A549 (cell line): ENCODE measurements at regions not wholly inside any gene's neighbourhood (a gene's known extent, or its start where the extent isn't known, plus 50 kb on each side); places are given as distances from the start of the nearest gene placed in this dataset.

Source experiments
- CBX2 ChIP-seq: fragments of 200-600 bp; sonication (generic); IDR thresholded peaks from 2 replicates; pipeline ENCODE4 v1.6.1; 2016; ENCODE audit warnings: low read depth, mild to moderate bottlenecking, borderline replicate concordance
- EP300 ChIP-seq, 2 experiments: fragments of >200 bp; sonication (Bioruptor Twin); formaldehyde crosslinking; IDR thresholded peaks; 2 replicates in 1 of 2; 3 replicates in 1 of 2; pipeline ENCODE4 v1.6.1; 2016 to 2017
- HDAC2 ChIP-seq: fragments of 200-600 bp; sonication (generic); IDR thresholded peaks from 2 replicates; pipeline ENCODE4 v1.6.1; 2016
- KDM1A ChIP-seq: fragments of 200-600 bp; sonication (generic); IDR thresholded peaks from 2 replicates; pipeline ENCODE4 v1.6.1; 2016; ENCODE audit warnings: low read depth, mild to moderate bottlenecking
- POLR2A ChIP-seq: IDR thresholded peaks from 2 replicates; pipeline ENCODE4 v1.6.1; 2012; ENCODE audit warnings: mild to moderate bottlenecking, low read length
- RFX5 ChIP-seq: fragments of 450-650 bp; IDR thresholded peaks from 2 replicates; pipeline ENCODE4 v1.7.1; 2014; ENCODE audit warnings: antibody characterized with exemption, mild to moderate bottlenecking, moderate library complexity
- SREBF2 ChIP-seq: fragments of 450-650 bp; IDR thresholded peaks from 2 replicates; pipeline ENCODE4 v1.6.1; 2014; ENCODE audit warnings: mild to moderate bottlenecking, moderate library complexity
- TF ChIP-seq, protein P1 (sequence below): fragments of >200 bp; sonication (Bioruptor Twin); formaldehyde crosslinking; IDR thresholded peaks from 3 replicates; pipeline ENCODE4 v1.5.1; 2016
- TF ChIP-seq, protein P2 (sequence below): fragments of 150-350 bp; IDR thresholded peaks from 2 replicates; pipeline ENCODE4 v1.6.1; 2014; ENCODE audit warnings: low read depth, mild to moderate bottlenecking, low read length

DNA sequence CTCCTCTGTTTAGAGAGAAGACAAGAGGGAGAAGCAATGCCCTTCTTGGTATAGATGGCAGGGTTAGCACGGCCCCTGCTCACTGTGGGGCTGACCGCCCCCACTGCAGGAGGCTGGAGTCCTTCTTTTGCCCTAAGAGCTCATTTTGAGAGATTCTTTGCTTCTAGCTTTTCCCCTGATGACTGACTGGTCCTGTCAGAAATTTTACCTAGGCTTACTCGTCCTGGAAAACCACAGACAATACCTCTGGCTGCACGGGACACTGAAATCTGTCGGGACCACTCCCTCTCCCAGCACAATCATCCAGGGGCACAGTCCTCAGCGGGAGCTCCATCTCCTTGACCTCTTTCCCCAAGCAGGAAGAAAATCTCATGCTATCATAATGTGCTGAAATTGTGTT is 143.0 kb upstream of the RGMA start:
- no peak for TF ChIP-seq KDM1A
- no peak for TF ChIP-seq EP300 (IDR thresholded peaks at IDR 0.05)
- no peak for TF ChIP-seq HDAC2
- TF ChIP-seq, protein P1, sequence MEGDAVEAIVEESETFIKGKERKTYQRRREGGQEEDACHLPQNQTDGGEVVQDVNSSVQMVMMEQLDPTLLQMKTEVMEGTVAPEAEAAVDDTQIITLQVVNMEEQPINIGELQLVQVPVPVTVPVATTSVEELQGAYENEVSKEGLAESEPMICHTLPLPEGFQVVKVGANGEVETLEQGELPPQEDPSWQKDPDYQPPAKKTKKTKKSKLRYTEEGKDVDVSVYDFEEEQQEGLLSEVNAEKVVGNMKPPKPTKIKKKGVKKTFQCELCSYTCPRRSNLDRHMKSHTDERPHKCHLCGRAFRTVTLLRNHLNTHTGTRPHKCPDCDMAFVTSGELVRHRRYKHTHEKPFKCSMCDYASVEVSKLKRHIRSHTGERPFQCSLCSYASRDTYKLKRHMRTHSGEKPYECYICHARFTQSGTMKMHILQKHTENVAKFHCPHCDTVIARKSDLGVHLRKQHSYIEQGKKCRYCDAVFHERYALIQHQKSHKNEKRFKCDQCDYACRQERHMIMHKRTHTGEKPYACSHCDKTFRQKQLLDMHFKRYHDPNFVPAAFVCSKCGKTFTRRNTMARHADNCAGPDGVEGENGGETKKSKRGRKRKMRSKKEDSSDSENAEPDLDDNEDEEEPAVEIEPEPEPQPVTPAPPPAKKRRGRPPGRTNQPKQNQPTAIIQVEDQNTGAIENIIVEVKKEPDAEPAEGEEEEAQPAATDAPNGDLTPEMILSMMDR, result no peak
- TF ChIP-seq SREBF2, result no peak
- TF ChIP-seq, protein P2, sequence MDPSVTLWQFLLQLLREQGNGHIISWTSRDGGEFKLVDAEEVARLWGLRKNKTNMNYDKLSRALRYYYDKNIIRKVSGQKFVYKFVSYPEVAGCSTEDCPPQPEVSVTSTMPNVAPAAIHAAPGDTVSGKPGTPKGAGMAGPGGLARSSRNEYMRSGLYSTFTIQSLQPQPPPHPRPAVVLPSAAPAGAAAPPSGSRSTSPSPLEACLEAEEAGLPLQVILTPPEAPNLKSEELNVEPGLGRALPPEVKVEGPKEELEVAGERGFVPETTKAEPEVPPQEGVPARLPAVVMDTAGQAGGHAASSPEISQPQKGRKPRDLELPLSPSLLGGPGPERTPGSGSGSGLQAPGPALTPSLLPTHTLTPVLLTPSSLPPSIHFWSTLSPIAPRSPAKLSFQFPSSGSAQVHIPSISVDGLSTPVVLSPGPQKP, result no peak
- TF ChIP-seq CBX2, result no peak
- TF ChIP-seq POLR2A, result no peak
- TF ChIP-seq RFX5, result no peak
